Sigmoid colon (tissue), 4 donors: ENCODE measurements at regions not wholly inside any gene's neighbourhood (a gene's known extent, or its start where the extent isn't known, plus 50 kb on each side); places are given as distances from the start of the nearest gene placed in this dataset.

Experiments used
- CTCF ChIP-seq, 4 experiments: fragments of 450-650 bp in 3 of 4; fragments of 200-600 bp in 1 of 4; IDR thresholded peaks; one replicate each; pipeline ENCODE4 v1.5.1; 2016 to 2019; ENCODE audit warnings: antibody characterized with exemption in 4 of 4, mild to moderate bottlenecking in 3 of 4, moderate library complexity in 2 of 4
- EP300 ChIP-seq, 4 donors: sonication (generic); formaldehyde crosslinking; IDR thresholded peaks; one replicate each; pipeline ENCODE4 v1.6.1; 2017; ENCODE audit warnings: antibody characterized with exemption in 4 of 4
- POLR2A ChIP-seq, 2 donors: fragments of 450-650 bp; IDR thresholded peaks; one replicate each; pipeline ENCODE4 v1.6.1; 2016; ENCODE audit warnings: antibody characterized with exemption in 2 of 2, mild to moderate bottlenecking in 2 of 2, moderate library complexity in 2 of 2
- POLR2AphosphoS5 ChIP-seq, 4 donors: sonication (generic); formaldehyde crosslinking; IDR thresholded peaks; one replicate each; pipeline ENCODE4 v1.6.1; 2017; ENCODE audit warnings: antibody characterized with exemption in 4 of 4

GRCh38 chr2:61649021-61649420, 110.9 kb upstream of the XPO1 start:
- TF ChIP-seq POLR2A (IDR thresholded peaks at IDR 0.05) (no peak), CTCF (IDR thresholded peaks at IDR 0.05) (no peak), POLR2AphosphoS5 (IDR thresholded peaks at IDR 0.05) (no peak), EP300 (IDR thresholded peaks at IDR 0.05) (no peak)
